ENCODE measurements at regions not wholly inside any gene's neighbourhood (a gene's known extent, or its start where the extent isn't known, plus 50 kb on each side); places are given as distances from the start of the nearest gene placed in this dataset.

GRCh38 chr5:162466011-162466410 is 398.4 kb downstream of the GABRG2 start:
- TF ChIP-seq, protein P1, sequence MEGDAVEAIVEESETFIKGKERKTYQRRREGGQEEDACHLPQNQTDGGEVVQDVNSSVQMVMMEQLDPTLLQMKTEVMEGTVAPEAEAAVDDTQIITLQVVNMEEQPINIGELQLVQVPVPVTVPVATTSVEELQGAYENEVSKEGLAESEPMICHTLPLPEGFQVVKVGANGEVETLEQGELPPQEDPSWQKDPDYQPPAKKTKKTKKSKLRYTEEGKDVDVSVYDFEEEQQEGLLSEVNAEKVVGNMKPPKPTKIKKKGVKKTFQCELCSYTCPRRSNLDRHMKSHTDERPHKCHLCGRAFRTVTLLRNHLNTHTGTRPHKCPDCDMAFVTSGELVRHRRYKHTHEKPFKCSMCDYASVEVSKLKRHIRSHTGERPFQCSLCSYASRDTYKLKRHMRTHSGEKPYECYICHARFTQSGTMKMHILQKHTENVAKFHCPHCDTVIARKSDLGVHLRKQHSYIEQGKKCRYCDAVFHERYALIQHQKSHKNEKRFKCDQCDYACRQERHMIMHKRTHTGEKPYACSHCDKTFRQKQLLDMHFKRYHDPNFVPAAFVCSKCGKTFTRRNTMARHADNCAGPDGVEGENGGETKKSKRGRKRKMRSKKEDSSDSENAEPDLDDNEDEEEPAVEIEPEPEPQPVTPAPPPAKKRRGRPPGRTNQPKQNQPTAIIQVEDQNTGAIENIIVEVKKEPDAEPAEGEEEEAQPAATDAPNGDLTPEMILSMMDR (IDR thresholded peaks at IDR 0.05) = no peak
- Mint-ChIP-seq H3K9me3 (ENCODE audit: low read depth) (peaks cover 20% of the 10 kb centered on the region), H3K4me3 (ENCODE audit: unreplicated experiment) (no peak overlapping the region), H3K27me3 (ENCODE audit: low read depth) (no peaks in the 10 kb centered on the region), H3K36me3 (ENCODE audit: low read depth) (no peaks in the 10 kb centered on the region), H3K27ac (ENCODE audit: unreplicated experiment) (no peak overlapping the region), H3K4me1 (ENCODE audit: low read depth) (no peaks in the 10 kb centered on the region)
- no peak for DNase-seq (ENCODE audit: low spot score)

- TF ChIP-seq, protein P1 (IDR thresholded peaks at IDR 0.05) = no peak
- H3K4me1 Mint-ChIP-seq (ENCODE audit: low read depth) = no peaks in the 10 kb centered on the region
- H3K4me3 Mint-ChIP-seq (ENCODE audit: unreplicated experiment) = no peak overlapping the region
- no peaks in the 10 kb centered on the region for H3K36me3 Mint-ChIP-seq (ENCODE audit: low read depth)
- H3K27me3 Mint-ChIP-seq (ENCODE audit: low read depth) = no peaks in the 10 kb centered on the region
- no peak overlapping the region for H3K27ac Mint-ChIP-seq (ENCODE audit: unreplicated experiment)
- no peak for DNase-seq (ENCODE audit: low spot score)
- peaks cover 23% of the 10 kb centered on the region for H3K9me3 Mint-ChIP-seq (ENCODE audit: low read depth)
These were observed 405.6 kb downstream of the GABRG2 start for GRCh38 chr5:162473041-162473714.

- H3K27me3 Mint-ChIP-seq (ENCODE audit: low read depth) = no peaks in the 10 kb centered on the region
- no peak overlapping the region for H3K27ac Mint-ChIP-seq (ENCODE audit: unreplicated experiment)
- no peaks in the 10 kb centered on the region for H3K4me1 Mint-ChIP-seq (ENCODE audit: low read depth)
- TF ChIP-seq, protein P1 (IDR thresholded peaks at IDR 0.05) = no peak
- H3K9me3 Mint-ChIP-seq (ENCODE audit: low read depth) = peaks cover 21% of the 10 kb centered on the region
- no peaks in the 10 kb centered on the region for H3K36me3 Mint-ChIP-seq (ENCODE audit: low read depth)
- no peak for DNase-seq (ENCODE audit: low spot score)
- no peak overlapping the region for H3K4me3 Mint-ChIP-seq (ENCODE audit: unreplicated experiment)
These were observed 406.7 kb downstream of the GABRG2 start for GRCh38 chr5:162474239-162474638.

GRCh38 chr5:162484095-162484494 is 416.5 kb downstream of the GABRG2 start:
- TF ChIP-seq, protein P1 (IDR thresholded peaks at IDR 0.05) = no peak
- H3K36me3 Mint-ChIP-seq (ENCODE audit: low read depth) = no peaks in the 10 kb centered on the region
- no peak overlapping the region for H3K4me3 Mint-ChIP-seq (ENCODE audit: unreplicated experiment)

GRCh38 chr5:162484986-162485385 is 417.4 kb downstream of the GABRG2 start:
- TF ChIP-seq, protein P1 (IDR thresholded peaks at IDR 0.05) = no peak

More at GRCh38 chr5:162484095-162484494, 416.5 kb downstream of the GABRG2 start:
- Mint-ChIP-seq H3K4me1 (ENCODE audit: low read depth) (no peaks in the 10 kb centered on the region), H3K27me3 (ENCODE audit: low read depth) (no peaks in the 10 kb centered on the region), H3K9me3 (ENCODE audit: low read depth) (peaks cover 10% of the 10 kb centered on the region), H3K27ac (ENCODE audit: unreplicated experiment) (no peak overlapping the region)
- no peak for DNase-seq (ENCODE audit: low spot score)

More at GRCh38 chr5:162484986-162485385, 417.4 kb downstream of the GABRG2 start:
- Mint-ChIP-seq H3K9me3 (ENCODE audit: low read depth) (peaks cover 10% of the 10 kb centered on the region), H3K27me3 (ENCODE audit: low read depth) (no peaks in the 10 kb centered on the region), H3K27ac (ENCODE audit: unreplicated experiment) (no peak overlapping the region), H3K4me1 (ENCODE audit: low read depth) (no peaks in the 10 kb centered on the region), H3K36me3 (ENCODE audit: low read depth) (no peaks in the 10 kb centered on the region), H3K4me3 (ENCODE audit: unreplicated experiment) (no peak overlapping the region)
- no peak for DNase-seq (ENCODE audit: low spot score)

Measured in chondrocyte (in vitro differentiated cells).